ENCODE measurements at regions not wholly inside any gene's neighbourhood (a gene's known extent, or its start where the extent isn't known, plus 50 kb on each side); places are given as distances from the start of the nearest gene placed in this dataset.

DNA sequence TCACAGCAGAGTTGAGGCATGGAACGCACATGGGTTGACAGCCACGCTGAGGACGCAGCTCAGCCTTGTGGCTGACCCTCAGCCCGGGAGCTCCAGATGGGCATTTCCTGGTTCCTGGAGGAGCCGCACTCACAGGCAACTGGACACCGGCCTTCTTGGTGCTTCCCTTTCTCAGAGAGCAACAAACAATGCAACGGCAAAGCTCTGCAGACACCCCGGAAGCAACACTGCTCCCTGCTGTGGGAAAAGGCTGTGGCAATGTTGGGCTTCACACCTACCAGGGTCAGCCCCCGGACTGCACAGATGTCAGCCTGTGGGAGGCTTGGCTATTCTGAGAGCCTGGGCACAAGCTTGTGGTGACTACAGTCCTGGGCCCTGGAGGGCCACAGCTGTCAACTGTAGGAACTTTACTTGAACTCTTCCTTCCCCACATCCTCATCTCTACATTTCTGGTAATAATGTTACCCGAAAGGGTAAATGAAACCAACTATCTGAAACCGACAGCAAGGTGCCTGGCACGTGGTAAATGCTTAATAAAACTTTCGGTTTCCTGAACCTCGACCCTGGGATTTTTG, 597.5 kb upstream of the MKI67 start:
- TF ChIP-seq POLR2A (IDR thresholded peaks at IDR 0.05; ENCODE audit: low read length) = no peak
- no peak for TF ChIP-seq GATA1 (IDR thresholded peaks at IDR 0.05; ENCODE audit: low read depth, low read length)

All from erythroblast (primary cell).